Endodermal cell (in vitro differentiated cells): ENCODE measurements at regions not wholly inside any gene's neighbourhood (a gene's known extent, or its start where the extent isn't known, plus 50 kb on each side); places are given as distances from the start of the nearest gene placed in this dataset.

ENCODE experiments used
- DNase-seq: peaks from one replicate; pipeline ENCODE4 v3.0.0-alpha.2; 2017
- H3K27ac ChIP-seq: 2 replicates; pipeline ENCODE4 v1.5.1; 2013; ENCODE audit warnings: mild to moderate bottlenecking, low read depth, low read length, moderate library complexity
- H3K27me3 ChIP-seq: 2 replicates; pipeline ENCODE4 v1.6.1; 2013; ENCODE audit warnings: mild to moderate bottlenecking, low read length, moderate library complexity; ENCODE audit not compliant: insufficient read depth, control insufficient read depth, poor library complexity, severe bottlenecking
- H3K36me3 ChIP-seq: 2 replicates; pipeline ENCODE4 v1.7.0; 2013; ENCODE audit warnings: mild to moderate bottlenecking, low read length, moderate library complexity; ENCODE audit not compliant: control insufficient read depth, insufficient read depth
- H3K4me1 ChIP-seq: one replicate; pipeline ENCODE4 v1.7.0; 2013; ENCODE audit warnings: low read length; ENCODE audit not compliant: control insufficient read depth, insufficient read depth
- H3K4me3 ChIP-seq: 2 replicates; pipeline ENCODE4 v1.5.1; 2013; ENCODE audit warnings: mild to moderate bottlenecking, low read length, moderate library complexity
- H3K9ac ChIP-seq: 2 replicates; pipeline ENCODE4 v1.6.1; 2013; ENCODE audit warnings: mild to moderate bottlenecking, low read length, moderate library complexity; ENCODE audit not compliant: poor library complexity, severe bottlenecking; ENCODE audit errors: extremely low read depth
- H3K9me3 ChIP-seq: 2 replicates; pipeline ENCODE4 v1.6.1; 2013; ENCODE audit warnings: mild to moderate bottlenecking, low read length, moderate library complexity; ENCODE audit not compliant: control insufficient read depth
- H3K27ac Mint-ChIP-seq: 2 replicates; pipeline ENCODE4 v1.8.0; 2020; ENCODE audit warnings: mixed read lengths
- H3K27me3 Mint-ChIP-seq: 2 replicates; pipeline ENCODE4 v1.8.0; 2021; ENCODE audit warnings: mild to moderate bottlenecking, mixed read lengths; ENCODE audit not compliant: insufficient read depth
- H3K36me3 Mint-ChIP-seq: 2 replicates; pipeline ENCODE4 v1.8.0; 2020; ENCODE audit warnings: low read depth, mixed read lengths
- H3K4me1 Mint-ChIP-seq: 2 replicates; pipeline ENCODE4 v1.8.0; 2020; ENCODE audit warnings: mixed read lengths
- H3K4me3 Mint-ChIP-seq: 2 replicates; pipeline ENCODE4 v1.8.0; 2020; ENCODE audit warnings: mild to moderate bottlenecking, moderate library complexity, mixed read lengths
- H3K9me3 Mint-ChIP-seq: 2 replicates; pipeline ENCODE4 v1.8.0; 2020; ENCODE audit warnings: mild to moderate bottlenecking, mixed read lengths
- WGBS, 2 experiments: methylation state at CpG; one replicate each; pipeline versions ENCODE4 v1.1.5 to v1.1.7; 2013; ENCODE audit warnings: missing lambda C conversion rate in 2 of 2, mixed read lengths in 1 of 2; ENCODE audit not compliant: insufficient coverage in 1 of 2, insufficient read length in 1 of 2; 5-methylcytosine and 5-hydroxymethylcytosine counted together
- TF ChIP-seq, protein P1 (sequence below): fragments of 200-600 bp; sonication (generic); conservative IDR thresholded peaks from 2 replicates; pipeline ENCODE4 v1.5.0; 2021; ENCODE audit warnings: antibody characterized with exemption, mild to moderate bottlenecking

GRCh38 chr13:74280093-74280794, 146.0 kb upstream of the KLF12 start:
- H3K4me1 Mint-ChIP-seq, result peaks cover 3% of the 10 kb centered on the region
- TF ChIP-seq, protein P1, sequence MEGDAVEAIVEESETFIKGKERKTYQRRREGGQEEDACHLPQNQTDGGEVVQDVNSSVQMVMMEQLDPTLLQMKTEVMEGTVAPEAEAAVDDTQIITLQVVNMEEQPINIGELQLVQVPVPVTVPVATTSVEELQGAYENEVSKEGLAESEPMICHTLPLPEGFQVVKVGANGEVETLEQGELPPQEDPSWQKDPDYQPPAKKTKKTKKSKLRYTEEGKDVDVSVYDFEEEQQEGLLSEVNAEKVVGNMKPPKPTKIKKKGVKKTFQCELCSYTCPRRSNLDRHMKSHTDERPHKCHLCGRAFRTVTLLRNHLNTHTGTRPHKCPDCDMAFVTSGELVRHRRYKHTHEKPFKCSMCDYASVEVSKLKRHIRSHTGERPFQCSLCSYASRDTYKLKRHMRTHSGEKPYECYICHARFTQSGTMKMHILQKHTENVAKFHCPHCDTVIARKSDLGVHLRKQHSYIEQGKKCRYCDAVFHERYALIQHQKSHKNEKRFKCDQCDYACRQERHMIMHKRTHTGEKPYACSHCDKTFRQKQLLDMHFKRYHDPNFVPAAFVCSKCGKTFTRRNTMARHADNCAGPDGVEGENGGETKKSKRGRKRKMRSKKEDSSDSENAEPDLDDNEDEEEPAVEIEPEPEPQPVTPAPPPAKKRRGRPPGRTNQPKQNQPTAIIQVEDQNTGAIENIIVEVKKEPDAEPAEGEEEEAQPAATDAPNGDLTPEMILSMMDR, result no peak
- no peaks in the 10 kb centered on the region for H3K36me3 ChIP-seq
- H3K27ac Mint-ChIP-seq, result no peak overlapping the region
- 88 to 91% methylated on average over 3 of the region's 3 CpGs for WGBS, 2 experiments
- no peaks in the 10 kb centered on the region for H3K36me3 Mint-ChIP-seq
- H3K4me3 ChIP-seq, result no peak overlapping the region
- H3K9me3 Mint-ChIP-seq, result no peaks in the 10 kb centered on the region
- no peak overlapping the region for H3K4me3 Mint-ChIP-seq
- H3K27me3 ChIP-seq, result no peaks in the 10 kb centered on the region
- no peaks in the 10 kb centered on the region for H3K4me1 ChIP-seq
- H3K9me3 ChIP-seq, result no peaks in the 10 kb centered on the region
- DNase-seq, result no peak
- no peaks in the 10 kb centered on the region for H3K27me3 Mint-ChIP-seq
- H3K27ac ChIP-seq, result no peak overlapping the region
- no peak overlapping the region for H3K9ac ChIP-seq

DNA sequence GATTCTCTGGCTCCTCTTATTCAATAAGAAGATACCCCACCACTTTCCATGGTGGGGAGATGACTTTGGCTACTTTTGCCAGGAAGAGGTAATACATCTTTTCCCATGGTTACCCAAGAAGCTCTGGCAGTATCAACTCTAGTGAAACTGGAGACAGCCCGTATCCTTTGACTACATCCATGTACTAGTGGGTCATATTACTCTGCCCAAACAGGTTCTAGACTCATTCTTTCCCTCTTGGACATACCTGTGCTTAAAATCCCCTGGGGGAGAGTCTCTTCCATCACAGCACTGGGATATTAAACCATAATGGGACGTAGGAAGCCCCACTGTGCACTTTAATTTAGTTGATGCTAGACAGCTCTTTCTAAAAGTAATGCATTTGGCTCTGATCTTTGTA, 144.7 kb upstream of the KLF12 start:
- peaks cover 3% of the 10 kb centered on the region for H3K4me1 Mint-ChIP-seq

DNA sequence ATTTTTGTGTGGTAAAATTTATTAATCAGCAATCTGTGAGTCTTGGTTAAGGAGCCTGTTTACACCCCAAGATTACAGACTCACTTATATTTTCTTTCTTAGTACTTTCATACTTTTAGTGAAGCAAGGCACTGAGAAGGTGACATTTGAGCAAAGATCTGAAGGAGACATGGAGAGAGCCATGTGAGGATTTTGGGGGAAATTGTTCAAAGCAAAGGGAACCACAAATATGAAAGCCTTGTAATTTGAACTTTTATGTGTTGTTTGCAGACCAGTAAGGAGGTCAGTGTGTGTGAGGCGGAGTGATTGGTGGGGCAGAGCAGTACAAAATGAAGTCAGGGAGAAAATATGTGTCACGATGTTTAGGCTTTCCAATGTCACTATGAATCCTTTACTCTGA, 140.7 kb upstream of the KLF12 start:
- 83 to 100% methylated on average over 1 to 2 of the region's 2 CpGs for WGBS, 2 experiments
- Histone ChIP-seq H3K9me3 (peaks cover 9% of the 10 kb centered on the region), H3K9ac (no peak overlapping the region), H3K4me1 (no peaks in the 10 kb centered on the region), H3K36me3 (no peaks in the 10 kb centered on the region), H3K27ac (no peak overlapping the region), H3K27me3 (no peaks in the 10 kb centered on the region), H3K4me3 (no peak overlapping the region)
- DNase-seq, result no peak
- H3K4me1 Mint-ChIP-seq, result peaks cover 2% of the 10 kb centered on the region
- TF ChIP-seq, protein P1, result no peak
- H3K27me3 Mint-ChIP-seq, result no peaks in the 10 kb centered on the region
- H3K4me3 Mint-ChIP-seq, result no peak overlapping the region
- H3K36me3 Mint-ChIP-seq, result no peaks in the 10 kb centered on the region
- no peak overlapping the region for H3K27ac Mint-ChIP-seq
- H3K9me3 Mint-ChIP-seq, result peaks cover 4% of the 10 kb centered on the region

More for the DNA sequence above, 144.7 kb upstream of the KLF12 start:
- Histone ChIP-seq H3K36me3 (no peaks in the 10 kb centered on the region), H3K27ac (no peak overlapping the region), H3K27me3 (no peaks in the 10 kb centered on the region), H3K4me1 (no peaks in the 10 kb centered on the region), H3K9ac (no peak overlapping the region), H3K9me3 (no peaks in the 10 kb centered on the region), H3K4me3 (no peak overlapping the region)
- Mint-ChIP-seq H3K9me3 (no peaks in the 10 kb centered on the region), H3K4me3 (no peak overlapping the region), H3K36me3 (no peaks in the 10 kb centered on the region), H3K27me3 (no peaks in the 10 kb centered on the region), H3K27ac (no peak overlapping the region)
- no peak for DNase-seq
- 81 to 95% methylated on average over 2 of the region's 2 CpGs for WGBS, 2 experiments
- TF ChIP-seq, protein P1, result no peak
